Pancreas (tissue), 10 donors: ENCODE measurements at regions not wholly inside any gene's neighbourhood (a gene's known extent, or its start where the extent isn't known, plus 50 kb on each side); places are given as distances from the start of the nearest gene placed in this dataset.

Experiments
- ATAC-seq, 4 donors: fragments of 200-7000 bp; cut with Tn5 transposase; one replicate each; pipeline versions ENCODE4 v1.8.0 to v1.9.1; 2020; ENCODE audit warnings: mild to moderate bottlenecking in 4 of 4, moderate library complexity in 4 of 4
- DNase-seq, 6 donors: peaks; one replicate each; pipeline ENCODE4 v3.0.0-alpha.2; 2020
- FAIRE-seq: peaks from 2 replicates; lab custom pipeline; 2012; peaks lifted over from hg19 to GRCh38; lab: Jason Lieb, UNC
- H3K27ac ChIP-seq, 4 donors: fragments of 200-600 bp; sonication (generic); 1 replicate in 3 of 4; 2 replicates in 1 of 4; pipeline versions ENCODE4 v1.5.0 to v1.8.0; 2020
- H3K27me3 ChIP-seq, 4 donors: fragments of 200-600 bp; one replicate each; pipeline ENCODE4 v1.8.0; 2021
- H3K36me3 ChIP-seq, 3 donors: fragments of 200-600 bp; sonication (generic) in 1 of 3; one replicate each; pipeline versions ENCODE4 v1.5.0 to v1.8.0; 2020 to 2021
- H3K4me1 ChIP-seq, 3 donors: fragments of 200-600 bp; one replicate each; pipeline ENCODE4 v1.8.0; 2021
- H3K4me3 ChIP-seq, 4 donors: fragments of 200-600 bp; sonication (generic) in 2 of 4; one replicate each; pipeline versions ENCODE4 v1.5.0 to v1.8.0; 2020 to 2021
- H3K9me3 ChIP-seq, 4 donors: fragments of 200-600 bp; one replicate each; pipeline ENCODE4 v1.8.0; 2021
- CTCF ChIP-seq, 4 donors: fragments of 200-600 bp; sonication (generic) in 3 of 4; IDR thresholded peaks; one replicate each; pipeline versions ENCODE4 v1.5.0 to v1.8.0; 2021; ENCODE audit warnings: antibody characterized with exemption in 4 of 4
- WGBS, 2 donors: extraction: QIAGEN DNeasy Blood & Tissue Kit; methylation state at CpG; one replicate each; pipeline ENCODE4 v1.1.7; 2013; 5-methylcytosine and 5-hydroxymethylcytosine counted together
- intact Hi-C, 3 donors: fragments of 100-400 bp; cut with DNase I; formaldehyde crosslinking; loops; one replicate each; pipeline versions ENCODE4 v1.11.1 to v1.14.2; 2022
- donor health status: healthy with polysubstance abuse.
- donor health status: DM: no; HTN: no; CAD: no; lungs with moderate emphysema.
- donor health status: DM: no; HTN: no; CAD: no.
- donor health status: control.
- donor health status: control.
- donor health status: Bipolar disorder and iron deficiency.
- donor health status: DM: yes; HTN: yes; CAD: no.
- donor health status: DM: no; HTN: no; CAD: no.
- donor health status: DM: no; HTN: no; CAD: no.
- donor health status: DM: yes; HTN: yes; CAD: no.

GRCh38 chr12:65598688-65599087 is 225.6 kb upstream of the HMGA2 start:
- TF ChIP-seq CTCF (IDR thresholded peaks at IDR 0.05) = no peak
- peaks cover 0 to 6% (median 0%) of the 10 kb centered on the region in 3 donors for H3K4me1 ChIP-seq
- H3K36me3 ChIP-seq = no peaks in the 10 kb centered on the region
- ATAC-seq = no peak
- no peaks in the 10 kb centered on the region for H3K9me3 ChIP-seq
- intact Hi-C loops = no loop called here
- H3K27ac ChIP-seq = no peak overlapping the region
- FAIRE-seq = no peak
- no peak overlapping the region for H3K4me3 ChIP-seq
- no peak for DNase-seq
- 77 to 81% methylated on average over 1 of the region's 1 CpG for WGBS, 2 donors
- no peaks in the 10 kb centered on the region for H3K27me3 ChIP-seq

- no peak for ATAC-seq
- WGBS, 2 donors = 11 to 13% methylated on average over 5 of the region's 5 CpGs
- peaks cover 0 to 6% (median 0%) of the 10 kb centered on the region in 3 donors for H3K4me1 ChIP-seq
- no peak for FAIRE-seq
- DNase-seq = no peak
- no peaks in the 10 kb centered on the region for H3K9me3 ChIP-seq
- no peaks in the 10 kb centered on the region for H3K27me3 ChIP-seq
- H3K27ac ChIP-seq = no peak overlapping the region
- no peak for TF ChIP-seq CTCF (IDR thresholded peaks at IDR 0.05)
- no peaks in the 10 kb centered on the region for H3K36me3 ChIP-seq
- intact Hi-C loops = no loop called here
- H3K4me3 ChIP-seq = no peak overlapping the region
Measured at GRCh38 chr12:65602253-65602609, 222.1 kb upstream of the HMGA2 start.

GRCh38 chr12:65602610-65603295 is 221.5 kb upstream of the HMGA2 start:
- TF ChIP-seq CTCF (IDR thresholded peaks at IDR 0.05) = peak; percentile 27 to 56 (median 45)
- Histone ChIP-seq H3K36me3 (no peaks in the 10 kb centered on the region), H3K9me3 (no peaks in the 10 kb centered on the region), H3K27me3 (no peaks in the 10 kb centered on the region), H3K4me1 (peaks cover 0 to 6% (median 0%) of the 10 kb centered on the region in 3 donors), H3K27ac (peak overlapping the region in 1 of 4 donors; percentile 6), H3K4me3 (peak overlapping the region in 1 of 4 donors; percentile 5)
- ATAC-seq = peak; percentile 91 to 96 (median 95)
- WGBS, 2 donors = 6% methylated on average over 11 of the region's 11 CpGs
- peak; percentile 63 for FAIRE-seq
- peak in 5 of 6 donors; percentile 57 to 74 (median 68) for DNase-seq
- intact Hi-C loops = no loop called here

- Histone ChIP-seq H3K4me3 (no peak overlapping the region), H3K4me1 (peaks cover 0 to 6% (median 0%) of the 10 kb centered on the region in 3 donors), H3K27ac (peak overlapping the region in 1 of 4 donors; percentile 9), H3K36me3 (no peaks in the 10 kb centered on the region), H3K9me3 (no peaks in the 10 kb centered on the region), H3K27me3 (no peaks in the 10 kb centered on the region)
- intact Hi-C loops = no loop called here
- DNase-seq (peak in 3 of 6 donors; percentile 6 to 16 (median 14)), FAIRE-seq (no peak), ATAC-seq (peak; percentile 38 to 76 (median 72))
- TF ChIP-seq CTCF (IDR thresholded peaks at IDR 0.05) = no peak
- 24 to 33% methylated on average over 8 of the region's 8 CpGs for WGBS, 2 donors
Measured at GRCh38 chr12:65603438-65604351, 220.6 kb upstream of the HMGA2 start.
